ENCODE measurements at regions not wholly inside any gene's neighbourhood (a gene's known extent, or its start where the extent isn't known, plus 50 kb on each side); places are given as distances from the start of the nearest gene placed in this dataset.
"Not testable (repeated sequence)": the region's sequence is repeated elsewhere in the genome, so short reads cannot be mapped to it uniquely, and the experiment has no call there.

DNA sequence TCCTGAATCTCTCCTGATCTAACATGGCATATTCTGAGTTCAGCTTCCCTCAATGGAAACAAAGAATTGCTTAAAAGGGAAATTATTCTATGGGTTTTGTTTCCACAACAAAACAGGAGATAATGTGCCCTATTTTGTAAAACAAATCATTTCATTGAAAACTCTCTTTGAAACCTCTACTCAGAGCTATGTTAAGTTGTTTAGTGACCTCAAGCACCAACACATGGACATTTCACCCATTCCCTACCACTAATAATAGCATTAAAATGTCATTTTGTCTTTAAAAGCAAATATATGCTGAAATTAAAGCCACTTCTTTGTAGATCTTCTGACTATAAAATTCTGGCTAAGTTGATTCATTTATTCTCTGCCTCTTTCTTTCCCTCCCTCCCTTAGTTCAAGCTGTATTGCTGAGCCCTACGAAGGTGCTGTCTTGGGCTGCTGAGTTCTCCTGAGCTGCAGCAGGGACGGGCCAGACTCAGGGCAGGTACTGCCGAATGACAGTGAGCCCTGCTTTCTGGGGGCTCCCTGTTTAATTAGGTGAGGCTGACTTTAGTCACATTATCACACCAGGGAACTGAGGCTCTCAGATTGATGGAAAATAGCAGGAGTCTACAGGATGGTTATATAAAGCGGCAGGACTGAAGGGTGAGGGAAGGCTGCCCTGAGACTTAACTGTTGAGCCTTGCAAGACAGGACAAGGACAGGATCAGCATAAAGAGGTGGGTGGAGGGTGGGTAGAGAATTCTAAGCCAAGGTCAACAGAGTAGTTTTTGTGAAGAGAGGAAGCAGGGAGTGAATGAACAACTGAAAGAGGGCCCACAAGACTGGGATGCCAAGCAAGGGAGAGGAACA, 1685.1 kb downstream of the SPATA31A7 start:
- DNase-seq (ENCODE audit: low read depth) = not testable (repeated sequence)

DNA sequence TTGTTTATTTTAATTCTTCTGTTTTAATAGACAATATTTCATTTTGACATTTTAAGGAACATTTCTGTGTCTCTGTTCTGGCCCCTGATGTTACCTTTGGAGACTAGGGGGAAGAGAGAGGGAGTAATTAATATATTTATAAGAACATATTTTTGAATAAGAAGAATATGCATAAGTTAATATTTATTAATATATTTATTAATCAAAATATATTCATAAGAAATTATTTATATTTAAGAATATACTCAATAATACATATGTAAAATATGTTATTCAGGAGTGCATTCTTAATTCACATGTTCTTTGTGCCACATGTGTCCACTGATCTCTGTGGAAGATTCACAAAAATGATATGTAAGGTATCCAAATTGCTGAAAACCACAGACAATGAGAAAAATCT, 1687.7 kb downstream of the SPATA31A7 start:
- not testable (repeated sequence) for DNase-seq (ENCODE audit: low read depth)

DNA sequence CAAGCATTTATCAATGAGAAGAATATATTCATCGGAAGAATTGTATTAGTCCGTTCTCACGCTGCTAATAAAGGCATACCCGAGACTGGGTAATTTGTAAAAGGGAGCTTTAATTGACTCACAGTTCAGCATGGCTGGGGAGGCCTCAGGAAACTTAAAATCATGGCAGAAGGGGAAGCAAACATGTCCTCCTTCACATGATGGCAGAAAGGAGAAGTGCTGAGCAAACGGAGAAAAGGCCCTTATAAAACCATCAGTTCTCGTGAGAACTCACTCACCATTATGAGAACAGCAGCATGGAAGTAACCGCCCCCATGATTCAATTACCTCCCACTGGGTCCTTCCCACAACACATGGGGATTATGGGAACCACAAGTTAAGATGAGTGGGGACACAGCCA, 1688.2 kb downstream of the SPATA31A7 start:
- not testable (repeated sequence) for DNase-seq (ENCODE audit: low read depth)

DNA sequence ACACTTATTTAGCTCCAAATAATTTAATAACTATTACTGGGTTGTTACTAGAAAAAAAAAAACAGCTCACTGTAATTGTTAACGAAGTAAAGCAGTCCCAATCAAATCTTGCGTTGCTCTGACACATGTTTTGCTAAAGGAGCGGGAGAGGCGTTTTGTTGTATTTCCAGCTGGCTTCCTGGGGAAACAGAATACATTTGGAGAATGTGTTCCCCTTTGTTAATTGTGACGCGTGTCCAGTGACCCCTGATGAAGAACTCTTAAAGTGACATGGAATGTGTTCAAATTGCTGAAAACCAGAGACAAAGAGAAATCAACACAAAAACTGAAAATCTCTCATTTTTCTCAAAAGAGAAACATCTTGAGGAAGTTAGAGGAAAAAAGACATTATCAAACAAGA, 1690.6 kb downstream of the SPATA31A7 start:
- DNase-seq (ENCODE audit: low read depth) = not testable (repeated sequence)

DNA sequence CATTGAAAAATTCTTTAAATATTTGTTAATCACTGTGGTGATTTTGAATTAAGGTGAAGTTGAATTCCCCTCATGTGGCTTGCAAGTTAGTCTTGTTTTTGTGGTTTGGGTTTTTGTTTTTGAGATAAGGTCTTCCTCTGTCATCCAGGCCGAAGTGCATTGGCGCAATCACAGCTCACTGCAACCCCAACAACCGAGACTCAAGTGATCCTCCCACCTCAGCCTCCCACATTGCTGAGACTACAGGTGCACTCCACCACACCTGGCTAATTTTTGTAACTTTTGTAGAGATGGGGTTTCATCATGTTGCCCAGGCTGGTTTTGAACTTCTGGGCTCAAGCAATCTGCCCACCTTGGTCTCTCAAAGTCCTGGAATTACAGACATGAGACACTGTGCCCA, 1691.1 kb downstream of the SPATA31A7 start:
- not testable (repeated sequence) for DNase-seq (ENCODE audit: low read depth)

DNA sequence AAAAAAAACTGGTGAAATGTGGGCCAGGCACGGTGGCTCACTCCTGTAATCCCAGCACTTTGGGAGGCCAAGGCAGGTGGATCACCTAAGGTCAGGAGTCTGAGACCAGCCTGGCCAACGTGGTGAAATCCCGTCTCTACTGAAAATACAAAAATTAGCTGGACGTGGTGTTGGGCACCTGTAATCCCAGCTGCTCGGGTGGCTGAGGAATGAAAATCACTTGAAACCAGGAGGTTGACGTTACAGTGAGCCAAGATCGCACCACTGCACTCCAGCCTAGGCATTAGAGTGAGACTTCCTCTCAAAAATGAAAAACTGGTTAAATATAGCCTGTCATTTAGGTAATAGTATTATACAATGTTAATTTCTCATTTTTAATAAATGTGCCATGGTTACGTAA, 1692.0 kb downstream of the SPATA31A7 start:
- DNase-seq (ENCODE audit: low read depth) = not testable (repeated sequence)

DNA sequence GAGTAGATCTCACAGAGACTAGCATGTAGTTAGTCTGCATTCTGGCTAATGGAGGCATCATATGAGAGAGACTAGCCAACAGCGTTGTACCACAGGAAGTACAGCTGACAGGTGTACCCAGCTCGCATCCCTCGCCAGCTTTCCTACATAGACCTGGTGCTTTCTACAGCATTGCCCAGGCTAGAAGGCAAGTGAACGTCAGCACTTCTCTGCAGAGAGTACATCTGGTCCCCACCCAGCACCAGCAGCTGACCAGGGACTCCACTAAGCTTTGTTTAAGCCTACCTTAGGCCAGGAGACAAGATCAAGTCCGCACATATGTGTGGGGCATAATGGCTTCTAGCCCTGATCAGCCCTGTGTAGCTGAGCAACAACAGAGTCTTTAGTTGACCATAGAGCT, 1692.9 kb downstream of the SPATA31A7 start:
- not testable (repeated sequence) for DNase-seq (ENCODE audit: low read depth)

DNA sequence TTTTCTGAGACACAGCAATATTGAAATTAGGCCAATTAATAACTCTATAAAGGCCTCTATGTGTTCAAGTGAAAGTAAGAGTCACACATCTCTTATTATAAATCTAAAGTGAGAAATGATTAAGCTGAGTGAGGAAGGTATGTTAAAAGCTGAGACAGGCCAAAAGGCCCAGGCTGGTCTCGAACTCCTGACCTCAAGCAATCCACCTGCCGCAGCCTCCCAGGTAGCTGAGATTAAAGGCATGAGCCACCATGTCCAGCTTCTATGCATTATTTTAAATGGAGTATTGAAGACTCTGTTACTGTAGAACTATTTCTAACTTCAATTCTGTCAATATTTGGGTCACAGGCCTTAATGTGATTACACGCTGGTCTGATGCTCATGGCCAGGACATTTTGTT, 1706.9 kb downstream of the SPATA31A7 start:
- DNase-seq (ENCODE audit: low read depth) = not testable (repeated sequence)

DNA sequence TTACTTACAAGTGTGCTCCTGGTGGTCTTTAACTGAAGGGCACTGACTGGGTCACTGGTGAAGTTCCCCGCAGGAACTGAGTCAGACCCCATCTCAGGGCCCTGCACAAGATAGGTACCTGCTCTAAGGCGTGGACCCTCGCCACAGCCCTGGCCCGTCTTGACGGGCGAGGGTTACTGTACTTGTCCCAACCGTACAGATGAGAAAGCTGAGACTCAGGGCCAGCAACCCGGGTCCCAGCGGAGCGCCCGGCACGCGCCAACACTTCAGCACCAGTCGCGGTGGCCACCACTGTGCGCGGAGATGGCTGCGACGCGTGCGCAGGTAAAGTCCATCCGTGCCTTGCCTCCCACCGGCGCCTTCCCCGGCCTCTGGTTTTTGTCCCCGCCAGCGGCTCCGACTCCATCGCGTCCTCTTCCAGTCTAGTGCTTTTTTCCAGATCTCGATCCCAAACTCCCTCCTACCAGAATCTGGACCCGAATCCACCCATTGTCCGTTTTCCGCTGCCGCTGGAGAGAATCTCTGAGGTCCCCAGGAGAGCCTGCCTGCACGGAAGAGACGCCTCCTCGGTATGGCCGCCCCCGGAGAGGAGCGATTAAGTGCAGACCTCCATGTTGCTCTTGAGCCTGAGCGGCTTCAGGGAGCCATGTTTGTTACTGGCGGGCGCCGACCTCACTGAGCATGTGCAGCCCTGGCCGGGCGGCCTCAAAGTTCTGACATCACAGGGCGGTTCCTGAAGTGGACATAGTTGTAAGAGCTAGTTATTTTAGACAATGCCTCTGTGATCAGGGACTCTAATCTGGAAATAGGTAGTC, 1707.8 kb downstream of the SPATA31A7 start:
- DNase-seq (ENCODE audit: low read depth) = peak; percentile 48

DNA sequence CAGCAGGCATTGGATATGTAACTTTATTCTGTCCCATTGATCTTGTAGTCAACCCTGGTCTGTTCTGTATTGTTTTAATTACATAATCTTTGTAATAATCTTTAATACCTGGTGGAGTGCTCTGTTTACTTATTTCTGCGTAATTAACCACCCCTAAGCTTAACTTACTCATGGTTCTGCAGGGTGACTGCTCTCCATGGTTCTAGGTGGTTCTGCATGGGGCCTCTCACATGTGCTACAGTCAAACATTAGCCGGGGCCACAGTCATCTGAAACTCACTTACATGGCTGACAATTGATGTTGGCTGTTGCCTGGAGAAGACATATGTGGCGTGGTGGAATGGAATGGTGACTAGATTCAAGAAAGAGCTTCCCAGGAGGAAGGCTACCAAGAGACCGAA, 1709.8 kb downstream of the SPATA31A7 start:
- not testable (repeated sequence) for DNase-seq (ENCODE audit: low read depth)

DNA sequence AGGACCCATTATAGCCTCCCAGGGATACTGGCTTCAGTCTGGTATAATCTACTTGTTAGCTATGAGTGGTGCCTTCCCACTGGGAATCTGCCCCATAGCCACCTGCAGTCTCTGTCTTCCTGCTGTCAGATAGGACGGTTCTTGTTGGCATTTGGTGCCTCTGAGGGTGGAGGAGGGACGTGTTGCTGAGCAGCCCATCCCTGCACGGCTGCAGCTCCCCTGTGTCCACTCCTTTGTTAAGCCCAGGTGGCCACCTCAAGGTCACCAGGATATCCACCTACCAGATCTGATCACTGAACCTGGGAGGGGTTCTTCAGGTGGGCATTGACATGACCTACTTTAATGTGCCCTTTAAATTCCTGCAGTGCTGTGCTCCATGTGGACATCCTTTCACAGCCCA, 1714.2 kb downstream of the SPATA31A7 start:
- DNase-seq (ENCODE audit: low read depth) = not testable (repeated sequence)

DNA sequence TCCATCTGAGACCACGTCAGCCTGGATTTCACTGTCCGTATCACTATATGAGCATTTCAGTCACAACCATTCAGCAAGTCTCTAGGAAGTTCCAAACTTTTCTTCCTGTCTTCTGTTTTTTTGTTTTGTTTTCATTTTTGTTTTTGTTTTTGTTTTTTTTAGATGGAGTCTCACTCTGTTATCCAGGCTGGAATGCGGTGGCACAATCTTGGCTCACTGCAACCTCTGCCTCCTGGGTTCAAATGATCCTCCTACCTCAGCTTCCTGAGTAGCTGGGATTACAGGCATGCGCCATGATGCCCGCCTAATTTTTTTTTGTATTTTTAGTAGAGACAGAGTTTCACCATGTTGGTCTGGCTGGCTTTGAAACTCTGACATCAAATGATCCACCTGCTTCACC, 1715.9 kb downstream of the SPATA31A7 start:
- not testable (repeated sequence) for DNase-seq (ENCODE audit: low read depth)

DNA sequence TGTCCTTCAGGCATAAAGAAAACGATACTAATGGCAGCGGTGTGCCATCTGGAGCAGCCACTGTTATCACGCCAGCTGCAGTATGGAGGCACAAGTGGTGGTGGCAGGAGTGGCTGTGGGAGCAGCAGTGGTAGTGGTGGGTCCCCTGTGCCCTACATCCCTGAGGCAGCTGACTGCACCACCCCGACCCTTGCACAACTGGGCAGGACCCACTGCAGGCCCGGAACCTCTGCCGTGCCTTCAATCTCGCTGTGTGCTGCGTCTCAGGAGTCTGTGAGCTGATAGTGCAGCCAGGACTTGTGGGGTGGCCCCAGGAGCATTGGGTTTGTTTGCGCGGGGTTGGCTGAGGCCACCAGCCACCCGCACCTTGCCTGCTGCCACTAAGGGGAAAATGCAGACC, 1718.0 kb downstream of the SPATA31A7 start:
- not testable (repeated sequence) for DNase-seq (ENCODE audit: low read depth)

DNA sequence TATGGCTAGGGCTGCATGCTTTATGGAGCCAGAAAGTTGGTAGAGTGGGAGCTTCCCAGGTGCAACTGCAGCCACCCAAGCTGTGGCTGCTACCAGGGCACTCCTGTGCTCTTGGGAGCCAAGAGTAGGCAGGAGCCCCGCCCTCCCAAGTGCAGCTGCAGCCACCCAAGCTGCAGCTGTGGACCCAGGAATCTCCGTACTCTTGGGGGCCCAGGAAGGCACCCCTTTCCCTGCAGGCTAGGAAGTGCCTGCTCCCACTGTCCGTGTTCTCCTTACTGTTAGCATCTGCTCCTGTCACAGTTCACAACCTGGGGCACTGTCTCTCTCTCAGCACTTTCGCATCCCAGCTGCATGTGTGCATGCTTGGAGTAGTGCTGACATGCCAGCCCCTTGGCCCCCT, 1718.4 kb downstream of the SPATA31A7 start:
- not testable (repeated sequence) for DNase-seq (ENCODE audit: low read depth)

DNA sequence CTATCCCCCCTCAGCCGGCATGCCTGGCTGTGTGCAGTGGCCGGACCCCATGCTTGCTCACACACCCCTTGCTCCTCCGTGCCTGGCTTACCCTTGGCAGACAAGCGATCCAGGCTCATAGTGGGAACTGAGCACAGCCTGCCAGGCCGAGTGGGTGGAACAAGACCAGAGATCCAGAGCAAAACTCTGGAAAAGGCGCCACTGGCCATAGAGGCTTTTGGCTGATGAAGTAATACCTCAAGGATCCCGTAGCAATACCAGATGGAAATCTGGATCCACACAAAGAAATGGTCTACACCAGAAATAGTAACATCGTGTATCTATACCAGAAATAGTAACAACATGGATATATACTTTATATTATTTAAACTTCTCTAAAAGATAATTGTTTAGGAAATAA, 1719.6 kb downstream of the SPATA31A7 start:
- DNase-seq (ENCODE audit: low read depth) = not testable (repeated sequence)

DNA sequence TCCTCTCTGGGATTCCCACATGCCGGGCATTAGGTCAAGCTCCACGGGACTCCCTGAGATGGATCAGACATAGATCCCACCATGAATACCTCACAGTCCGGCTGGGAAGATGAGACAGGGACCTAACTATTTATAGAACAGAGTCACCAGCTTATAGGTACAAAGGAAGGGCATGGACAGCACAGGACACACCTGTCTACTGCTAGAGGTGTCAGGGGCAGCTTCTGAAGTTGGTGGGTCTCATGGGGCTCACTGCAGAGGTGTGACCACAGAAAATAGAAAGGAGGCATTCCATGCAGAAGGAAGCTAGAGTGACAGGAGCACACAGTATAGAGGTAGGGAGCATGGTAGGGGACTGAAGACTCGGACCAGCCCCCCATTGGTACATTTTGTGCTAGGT, 1722.4 kb downstream of the SPATA31A7 start:
- not testable (repeated sequence) for DNase-seq (ENCODE audit: low read depth)

DNA sequence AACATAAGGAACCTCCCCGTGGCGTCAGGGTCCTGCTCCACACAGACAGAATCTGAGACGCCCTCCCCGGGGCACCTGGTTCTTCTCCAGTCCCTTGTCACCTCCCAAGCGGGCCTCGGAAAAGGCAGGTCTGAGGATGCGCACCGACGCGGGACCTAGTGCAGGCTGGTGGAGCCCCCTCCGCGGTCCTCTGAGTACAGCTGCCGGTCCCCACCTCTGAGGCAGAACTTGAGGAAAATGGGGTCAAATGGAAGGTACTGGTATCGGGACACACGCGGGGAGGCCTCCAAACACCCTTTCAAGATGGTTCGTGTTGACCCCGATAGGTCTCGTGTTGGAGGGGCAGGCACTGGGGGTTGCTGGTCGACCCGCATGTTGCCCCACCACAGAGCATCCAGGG, 1725.3 kb downstream of the SPATA31A7 start:
- not testable (repeated sequence) for DNase-seq (ENCODE audit: low read depth)

DNA sequence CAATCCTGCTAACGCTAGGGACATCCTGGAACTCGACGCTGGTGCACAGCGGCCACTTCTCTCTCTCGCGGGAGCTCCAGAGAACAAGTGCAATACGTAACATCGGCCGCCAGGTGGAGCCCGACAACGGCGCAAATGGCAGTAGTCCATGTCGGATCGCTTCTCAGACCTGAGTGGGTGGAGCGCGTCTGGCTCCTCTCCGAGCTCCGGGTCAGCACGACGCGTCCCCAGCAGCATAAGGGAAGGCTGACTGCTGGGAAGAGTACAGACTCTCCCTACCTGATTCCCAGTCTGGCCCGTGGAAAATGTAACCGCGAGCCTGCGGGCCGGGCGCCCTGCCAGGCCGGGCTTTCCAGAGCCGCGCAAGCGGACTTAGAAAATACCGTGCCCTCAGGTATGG, 1725.8 kb downstream of the SPATA31A7 start:
- DNase-seq (ENCODE audit: low read depth) = not testable (repeated sequence)

DNA sequence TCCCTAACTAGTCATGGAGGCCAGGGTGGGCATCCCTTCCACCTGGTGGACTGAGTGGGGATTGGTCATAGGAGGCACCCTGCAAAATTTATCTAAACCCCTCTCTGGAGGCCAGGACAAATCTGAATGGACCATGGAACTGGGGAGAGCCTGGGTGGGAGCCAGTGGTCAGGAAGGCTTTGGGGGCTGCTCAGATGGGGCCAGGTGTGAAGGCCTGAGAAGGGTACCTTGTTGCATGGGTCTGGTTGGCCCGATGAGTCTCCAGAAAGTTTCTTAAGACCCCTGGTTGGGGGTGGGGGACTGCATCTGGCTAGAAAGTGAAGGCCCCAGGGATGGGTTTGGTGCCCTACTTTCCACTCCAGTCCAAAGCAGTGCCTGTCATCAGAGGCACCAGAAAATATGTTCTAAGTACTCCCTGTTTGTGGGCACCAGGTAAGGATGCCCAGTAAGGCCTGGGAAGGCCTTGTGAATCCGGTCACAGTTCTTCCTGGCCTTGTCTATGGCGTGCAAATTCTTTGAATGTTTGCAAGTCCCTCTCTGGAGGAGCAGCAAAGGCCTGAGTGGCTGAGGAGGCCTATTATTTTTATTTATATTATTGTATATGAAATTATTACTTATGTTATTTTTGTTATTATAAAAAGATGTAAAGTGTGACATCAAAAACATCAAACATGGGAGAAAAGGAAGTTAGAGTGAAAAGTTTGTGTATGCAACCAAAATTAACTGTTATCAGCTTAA, 1729.0 kb downstream of the SPATA31A7 start:
- DNase-seq (ENCODE audit: low read depth) = not testable (repeated sequence)

DNA sequence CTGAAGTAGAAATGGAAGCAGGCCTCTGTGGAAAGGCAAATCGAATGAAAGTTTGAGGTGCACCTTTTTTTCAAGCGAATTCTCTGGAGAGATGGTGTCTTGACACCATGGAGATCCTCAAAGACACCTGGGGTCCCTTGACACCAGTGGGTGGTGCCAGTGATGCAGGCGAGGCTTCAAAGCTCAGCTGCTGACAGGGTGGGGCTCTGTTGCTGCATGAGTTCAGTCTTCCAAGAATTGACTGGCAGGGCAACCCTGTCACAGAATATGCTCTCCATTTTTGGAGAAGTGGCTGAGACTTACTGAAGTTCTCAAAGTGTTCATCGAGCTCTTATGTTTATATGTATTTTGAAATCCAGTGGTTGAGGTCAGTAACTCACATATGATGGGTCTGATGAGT, 1741.6 kb downstream of the SPATA31A7 start:
- DNase-seq (ENCODE audit: low read depth) = not testable (repeated sequence)

DNA sequence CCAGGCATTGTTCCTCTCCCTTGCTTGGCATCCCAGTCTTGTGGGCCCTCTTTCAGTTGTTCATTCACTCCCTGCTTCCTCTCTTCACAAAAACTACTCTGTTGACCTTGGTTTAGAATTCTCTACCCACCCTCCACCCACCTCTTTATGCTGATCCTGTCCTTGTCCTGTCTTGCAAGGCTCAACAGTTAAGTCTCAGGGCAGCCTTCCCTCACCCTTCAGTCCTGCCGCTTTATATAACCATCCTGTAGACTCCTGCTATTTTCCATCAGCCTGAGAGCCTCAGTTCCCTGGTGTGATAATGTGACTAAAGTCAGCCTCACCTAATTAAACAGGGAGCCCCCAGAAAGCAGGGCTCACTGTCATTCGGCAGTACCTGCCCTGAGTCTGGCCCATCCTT, 1763.0 kb downstream of the SPATA31A7 start:
- DNase-seq (ENCODE audit: low read depth) = not testable (repeated sequence)
